ENCODE measurements at regions not wholly inside any gene's neighbourhood (a gene's known extent, or its start where the extent isn't known, plus 50 kb on each side); places are given as distances from the start of the nearest gene placed in this dataset.

GRCh38 chr9:104319198-104319597 is 184.9 kb upstream of the OR13F1 start:
- Histone ChIP-seq H2BK20ac (ENCODE audit: low read depth, low read length, poor library complexity, severe bottlenecking) (no peak overlapping the region), H3K18ac (ENCODE audit: insufficient read length, low read depth, low read length) (no peak overlapping the region), H4K8ac (replicated peaks; ENCODE audit: insufficient read length, low read depth, low read length) (no peak overlapping the region), H3T11ph (ENCODE audit: low read length) (no peak overlapping the region), H3K4me2 (ENCODE audit: insufficient read depth, insufficient read length, low read length) (no peak overlapping the region), H2BK5ac (ENCODE audit: insufficient read length, low read length) (no peak overlapping the region), H3K4me1 (ENCODE audit: insufficient read depth, low read length) (no peaks in the 10 kb centered on the region), H2BK15ac (ENCODE audit: low read depth, low read length) (no peak overlapping the region), H3K9me3 (ENCODE audit: control insufficient read depth, low read depth, low read length) (no peaks in the 10 kb centered on the region), H3K79me1 (ENCODE audit: insufficient read depth, low read depth, low read length, poor library complexity, severe bottlenecking) (no peaks in the 10 kb centered on the region), H3K56ac (ENCODE audit: insufficient read length, low read depth, low read length) (no peak overlapping the region), H3K14ac (ENCODE audit: insufficient read depth, low read length) (no peak overlapping the region), H2BK120ac (ENCODE audit: low read depth, low read length, poor library complexity, severe bottlenecking) (no peak overlapping the region), H2AFZ (ENCODE audit: low read length) (no peak overlapping the region), H3K27ac (ENCODE audit: insufficient read length, low read depth, low read length) (no peak overlapping the region), H3K23ac (ENCODE audit: insufficient read length, low read depth, low read length) (no peak overlapping the region), H3K23me2 (ENCODE audit: insufficient read length, low read depth, low read length, poor library complexity, severe bottlenecking) (no peaks in the 10 kb centered on the region), H4K20me1 (ENCODE audit: control insufficient read depth, insufficient read depth, insufficient read length) (no peaks in the 10 kb centered on the region), H4K5ac (ENCODE audit: insufficient read length, low read depth, low read length) (no peak overlapping the region), H3K27me3 (ENCODE audit: insufficient read depth, low read length) (no peaks in the 10 kb centered on the region), H2AK5ac (ENCODE audit: insufficient read length, low read length) (no peak overlapping the region), H3K9ac (ENCODE audit: extremely low read depth, insufficient read length, low read length) (no peak overlapping the region), H4K91ac (ENCODE audit: insufficient read length, low read depth, low read length) (no peak overlapping the region), H3K4ac (ENCODE audit: low read depth, low read length) (no peak overlapping the region), H2BK12ac (ENCODE audit: insufficient read length, low read depth, low read length) (no peak overlapping the region), H3K79me2 (ENCODE audit: insufficient read depth, low read length) (no peaks in the 10 kb centered on the region)
- no peaks in the 10 kb centered on the region for H3K4me1 Mint-ChIP-seq
- no CpG with 5 or more reads among the region's 2 CpGs for WGBS (ENCODE audit: extremely low coverage, insufficient read length, low lambda C conversion rate)
- H3K27ac Mint-ChIP-seq = no peak overlapping the region
- H3K27me3 Mint-ChIP-seq (ENCODE audit: low read depth) = peaks cover 1% of the 10 kb centered on the region; the same call in 1 of the 2 replicates
- TF ChIP-seq CTCF (conservative IDR thresholded peaks at IDR 0.05) = no peak
- DNase-seq = no peak
- H3K36me3 Mint-ChIP-seq (ENCODE audit: insufficient read depth in 1 of 3, low read depth in 3 of 3) = peaks cover 1 to 7% (median 5%) of the 10 kb centered on the region in 3 experiments; a peak in 4 of 7 replicates
- H3K9me3 Mint-ChIP-seq = peaks cover 8 to 10% of the 10 kb centered on the region in 2 experiments
- no peak overlapping the region for H3K4me3 Mint-ChIP-seq

Measured in H9 (cell line).